HK-2 (cell line): ENCODE measurements at regions not wholly inside any gene's neighbourhood (a gene's known extent, or its start where the extent isn't known, plus 50 kb on each side); places are given as distances from the start of the nearest gene placed in this dataset.
A peak's percentile ranks its signal among the peaks of the same experiment; 100 is the strongest.
"Not testable (repeated sequence)": the region's sequence is repeated elsewhere in the genome, so short reads cannot be mapped to it uniquely, and the experiment has no call there.

Experiments used
- DNase-seq: peaks from one replicate; pipeline ENCODE4 v3.0.0-alpha.2; 2018; ENCODE audit not compliant: unreplicated experiment

- no peak for DNase-seq
Observed at GRCh38 chr11:71332447-71332846, 80.1 kb upstream of the SHANK2 start.

- no peak for DNase-seq
Observed at GRCh38 chr11:71332046-71332445, 79.7 kb upstream of the SHANK2 start.

GRCh38 chr11:71331631-71332030, 79.3 kb upstream of the SHANK2 start:
- no peak for DNase-seq

- DNase-seq, result no peak
Observed at GRCh38 chr11:71330996-71331395, 78.6 kb upstream of the SHANK2 start.

- no peak for DNase-seq
Observed at GRCh38 chr11:71330349-71330748, 78.0 kb upstream of the SHANK2 start.

GRCh38 chr11:71329786-71330185, 77.4 kb upstream of the SHANK2 start:
- no peak for DNase-seq

GRCh38 chr11:71329165-71329510, 76.8 kb upstream of the SHANK2 start:
- peak; percentile 24 for DNase-seq

- DNase-seq, result no peak
Observed at GRCh38 chr11:71327156-71328085, 75.0 kb upstream of the SHANK2 start.

GRCh38 chr11:71326328-71326940, 74.1 kb upstream of the SHANK2 start:
- no peak for DNase-seq

GRCh38 chr11:71325418-71326327, 73.3 kb upstream of the SHANK2 start:
- no peak for DNase-seq

- no peak for DNase-seq
Observed at GRCh38 chr11:71324788-71325417, 72.5 kb upstream of the SHANK2 start.

- DNase-seq, result no peak
Observed at GRCh38 chr11:71323876-71324526, 71.6 kb upstream of the SHANK2 start.

- DNase-seq, result no peak
Observed at GRCh38 chr11:71322861-71323582, 70.6 kb upstream of the SHANK2 start.

GRCh38 chr11:71322192-71322735, 69.9 kb upstream of the SHANK2 start:
- no peak for DNase-seq

GRCh38 chr11:71321433-71322191, 69.2 kb upstream of the SHANK2 start:
- no peak for DNase-seq

GRCh38 chr11:71316701-71317100, 64.3 kb upstream of the SHANK2 start:
- no peak for DNase-seq

GRCh38 chr11:71312616-71313015, 60.2 kb upstream of the SHANK2 start:
- not testable (repeated sequence) for DNase-seq

GRCh38 chr11:71311928-71312510, 59.6 kb upstream of the SHANK2 start:
- no peak for DNase-seq
